ENCODE measurements at regions not wholly inside any gene's neighbourhood (a gene's known extent, or its start where the extent isn't known, plus 50 kb on each side); places are given as distances from the start of the nearest gene placed in this dataset.

GRCh38 chr11:28835790-28836189 is 727.6 kb downstream of the METTL15 start:
- Histone ChIP-seq H3K27me3 (ENCODE audit: insufficient read depth) (no peaks in the 10 kb centered on the region), H3K4me2 (peak overlapping the region; percentile 58; the same call in 1 of the 2 replicates), H3K79me2 (ENCODE audit: insufficient read depth) (no peaks in the 10 kb centered on the region), H3K9me3 (no peaks in the 10 kb centered on the region), H3K4me1 (ENCODE audit: control insufficient read depth in 1 of 2, insufficient read depth in 2 of 2, low read depth in 1 of 2, low read length in 1 of 2) (peaks cover 0 to 79% of the 10 kb centered on the region in 2 experiments; a peak in 3 of 4 replicates), H3F3A (replicated peaks; ENCODE audit: insufficient read depth) (peaks cover 56% of the 10 kb centered on the region), H3K4me3 (ENCODE audit: low read depth in 2 of 2, low read length in 1 of 2) (no peak overlapping the region), H3K36me3 (replicated peaks in 1 of 2; ENCODE audit: control insufficient read depth in 1 of 2, insufficient read depth in 2 of 2, low read length in 1 of 2) (no peaks in the 10 kb centered on the region), H3K9ac (peak overlapping the region; percentile 64), H2AFZ (ENCODE audit: low read depth) (no peak overlapping the region; the same call in 1 of the 2 replicates), H3K27ac (ENCODE audit: low read depth in 2 of 2, low read length in 1 of 2) (peak overlapping the region; percentile 76 to 95; a peak in 3 of 4 replicates), H4K20me1 (ENCODE audit: insufficient read depth) (no peaks in the 10 kb centered on the region), H3K9me2 (no peaks in the 10 kb centered on the region)
- DNase-seq, result no peak
- ChIA-PET POLR2A (no interaction called here), CTCF (no interaction called here)
- WGBS (ENCODE audit: low lambda C conversion rate), result 1% methylated on average over 3 of the region's 3 CpGs
- TF ChIP-seq EP300 (IDR thresholded peaks at IDR 0.05; ENCODE audit: borderline replicate concordance in 1 of 2, low read depth in 1 of 2, low read length in 1 of 2) (no peak), FOSL2 (IDR thresholded peaks at IDR 0.05; ENCODE audit: borderline replicate concordance, low read depth) (peak; percentile 24; the same call in 1 of the 2 replicates), RXRA (IDR thresholded peaks at IDR 0.05; ENCODE audit: borderline replicate concordance, low read depth) (no peak), ELF1 (IDR thresholded peaks at IDR 0.05) (no peak), RAD21 (IDR thresholded peaks at IDR 0.05; ENCODE audit: low read length) (no peak), EZH2phosphoT487 (IDR thresholded peaks at IDR 0.05; ENCODE audit: borderline replicate concordance, low read depth) (no peak), RCOR1 (IDR thresholded peaks at IDR 0.05; ENCODE audit: low read length) (no peak), NFIC (IDR thresholded peaks at IDR 0.05; ENCODE audit: borderline replicate concordance) (no peak)

GRCh38 chr11:28835317-28835716 is 727.1 kb downstream of the METTL15 start:
- no peak for TF ChIP-seq TCF12 (IDR thresholded peaks at IDR 0.05)
- TF ChIP-seq CTCF (IDR thresholded peaks at IDR 0.05), result no peak
- no peak for TF ChIP-seq TAF1 (IDR thresholded peaks at IDR 0.05; ENCODE audit: borderline replicate concordance, low read depth, low read length)
- no peak for TF ChIP-seq NFIC (IDR thresholded peaks at IDR 0.05; ENCODE audit: borderline replicate concordance)
- Histone ChIP-seq H3K36me3 (replicated peaks in 1 of 2; ENCODE audit: control insufficient read depth in 1 of 2, insufficient read depth in 2 of 2, low read length in 1 of 2) (no peaks in the 10 kb centered on the region), H3K9ac (peak overlapping the region; percentile 64), H2AFZ (ENCODE audit: low read depth) (no peak overlapping the region), H3K9me2 (no peaks in the 10 kb centered on the region), H3K4me3 (ENCODE audit: low read depth in 2 of 2, low read length in 1 of 2) (no peak overlapping the region), H3F3A (replicated peaks; ENCODE audit: insufficient read depth) (peaks cover 56% of the 10 kb centered on the region), H3K27ac (ENCODE audit: low read depth in 2 of 2, low read length in 1 of 2) (peak overlapping the region; percentile 76 to 95; a peak in 3 of 4 replicates), H3K79me2 (ENCODE audit: insufficient read depth) (no peaks in the 10 kb centered on the region), H3K4me1 (ENCODE audit: control insufficient read depth in 1 of 2, insufficient read depth in 2 of 2, low read depth in 1 of 2, low read length in 1 of 2) (peaks cover 0 to 79% of the 10 kb centered on the region in 2 experiments; a peak in 3 of 4 replicates), H4K20me1 (ENCODE audit: insufficient read depth) (no peaks in the 10 kb centered on the region), H3K9me3 (no peaks in the 10 kb centered on the region), H3K4me2 (peak overlapping the region; percentile 58; the same call in 1 of the 2 replicates), H3K27me3 (ENCODE audit: insufficient read depth) (no peaks in the 10 kb centered on the region)
- DNase-seq, result no peak
- POLR2A ChIA-PET, result no interaction called here
- CTCF ChIA-PET, result no interaction called here
